Inflammatory macrophage (primary cell): ENCODE measurements at regions not wholly inside any gene's neighbourhood (a gene's known extent, or its start where the extent isn't known, plus 50 kb on each side); places are given as distances from the start of the nearest gene placed in this dataset.

Experiments
- DNase-seq, 2 donors: peaks; one replicate each; pipeline ENCODE4 v3.0.0-alpha.2; 2020 to 2022

DNA sequence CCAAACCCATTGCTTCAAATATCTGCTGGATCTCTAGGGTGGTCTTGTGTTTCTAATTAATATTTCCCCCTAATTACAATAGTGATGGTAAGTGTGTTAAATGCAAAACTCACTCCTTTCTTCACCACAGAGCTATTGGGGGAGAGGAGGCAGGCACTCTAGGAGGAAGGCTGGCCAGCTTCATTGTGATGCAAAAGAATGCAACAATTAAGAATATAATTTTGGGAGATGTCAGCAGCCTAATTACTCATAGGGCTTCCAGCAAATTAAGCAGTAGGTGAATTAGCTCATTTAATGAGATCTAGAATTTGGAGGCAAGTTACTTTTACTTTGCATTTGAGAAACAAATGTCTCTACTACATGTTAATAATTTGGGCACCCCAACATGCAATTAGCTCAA lies 560.4 kb upstream of the DAB1 start:
- no peak for DNase-seq

DNA sequence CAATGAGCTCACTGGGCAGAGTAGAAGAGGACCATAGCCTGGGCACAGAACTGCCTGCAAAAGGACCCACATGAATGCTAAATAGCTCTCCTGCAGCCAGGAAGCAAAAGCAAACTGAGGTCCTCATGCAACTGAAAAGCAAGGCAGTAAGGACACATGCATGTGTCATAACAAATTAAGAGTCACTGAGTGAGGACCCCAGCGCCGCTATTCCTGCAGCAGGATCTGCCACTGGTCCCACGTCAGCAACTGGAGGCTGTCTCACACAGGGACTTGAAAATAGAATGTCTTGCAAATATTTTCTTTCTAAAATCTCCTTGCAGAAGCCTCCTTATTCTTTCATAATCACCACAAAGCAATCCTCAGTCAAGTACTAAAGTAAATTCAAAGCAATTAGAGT lies 559.6 kb upstream of the DAB1 start:
- DNase-seq = no peak

DNA sequence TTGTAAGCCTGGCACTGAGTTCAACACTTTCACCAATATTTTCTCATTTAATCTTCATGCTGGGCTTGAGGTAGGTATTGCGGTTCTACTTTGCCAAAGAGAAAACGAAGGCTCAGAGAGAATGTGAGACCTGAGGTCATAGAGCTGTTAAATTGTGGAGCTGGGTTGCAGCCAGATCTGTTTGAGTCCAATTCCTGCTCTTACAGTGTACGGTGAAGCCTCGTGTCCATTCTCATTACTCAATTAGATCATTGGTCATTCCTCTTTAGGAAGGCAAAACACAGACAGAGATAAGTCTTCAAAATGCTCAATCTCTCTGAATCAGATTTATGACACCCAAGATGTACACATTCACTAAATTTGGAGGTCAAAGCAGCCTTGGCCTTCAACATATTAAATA lies 559.0 kb upstream of the DAB1 start:
- no peak for DNase-seq

DNA sequence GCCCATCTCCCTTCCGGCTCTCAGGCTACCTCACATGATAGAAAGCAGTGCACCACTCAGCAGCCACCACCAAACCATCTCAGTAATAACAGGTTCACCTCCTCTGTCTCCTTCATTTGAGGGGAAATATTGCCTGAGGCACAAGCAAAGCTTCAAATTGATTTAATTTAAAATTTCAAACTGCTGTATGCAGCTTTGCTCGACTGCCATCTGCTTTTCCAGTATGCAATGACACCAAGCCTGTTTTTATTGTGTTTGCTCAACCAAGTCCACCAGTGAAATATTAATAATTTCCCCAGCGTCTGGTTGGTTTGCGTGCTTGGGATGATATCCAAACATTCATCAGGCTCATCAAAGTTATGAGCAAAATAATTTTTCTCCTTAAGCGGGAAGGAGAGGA lies 552.4 kb upstream of the DAB1 start:
- DNase-seq = no peak

DNA sequence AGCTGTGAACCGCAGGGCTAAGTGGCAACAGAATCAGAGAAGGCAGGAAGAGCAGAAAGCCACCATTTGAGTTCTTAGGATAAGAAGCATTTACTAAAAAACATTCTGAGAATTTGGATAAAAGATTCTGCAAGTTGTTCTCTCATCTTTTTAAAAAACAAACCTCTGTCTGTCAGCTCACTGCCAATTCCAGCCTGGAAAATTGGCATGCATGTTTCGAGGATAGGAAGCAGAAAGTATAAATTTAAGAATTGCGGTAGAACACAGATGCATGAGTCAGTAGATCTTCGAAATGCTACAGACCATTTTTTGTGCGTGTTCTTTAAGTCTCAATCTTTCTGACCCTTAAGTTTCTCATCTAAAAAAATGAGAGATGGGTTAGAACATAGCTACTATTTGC lies 544.5 kb upstream of the DAB1 start:
- DNase-seq = no peak

DNA sequence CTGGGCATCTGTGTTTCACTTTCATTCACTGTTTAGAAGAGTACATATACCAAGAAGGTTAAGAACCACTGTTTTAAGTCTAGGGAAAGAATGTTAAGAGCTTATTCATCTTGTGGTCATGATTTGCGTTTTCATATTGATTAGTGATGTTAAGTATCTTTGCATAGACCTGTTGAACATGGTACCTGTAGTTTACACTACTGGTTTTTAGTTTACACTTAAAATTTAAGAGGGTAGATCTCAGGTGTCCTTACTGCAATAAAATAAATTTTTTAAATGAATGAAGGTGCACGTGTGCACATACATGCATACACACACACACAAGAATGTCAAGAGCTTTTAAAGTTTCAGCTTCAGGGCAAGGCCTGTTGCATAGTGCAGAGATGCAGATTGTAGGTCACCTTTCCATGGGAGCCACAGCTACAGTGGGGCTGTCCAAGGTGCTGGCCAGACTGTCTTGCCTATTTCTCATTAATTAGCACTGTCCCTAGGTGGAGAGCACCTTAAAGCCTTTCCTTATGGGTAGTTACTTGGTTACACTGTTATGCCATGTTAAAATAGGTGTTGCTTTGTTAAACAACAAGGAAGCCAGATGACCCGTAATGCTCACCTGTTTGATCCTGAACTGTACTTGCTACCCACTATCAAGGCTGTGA lies 543.0 kb upstream of the DAB1 start:
- DNase-seq = no peak

DNA sequence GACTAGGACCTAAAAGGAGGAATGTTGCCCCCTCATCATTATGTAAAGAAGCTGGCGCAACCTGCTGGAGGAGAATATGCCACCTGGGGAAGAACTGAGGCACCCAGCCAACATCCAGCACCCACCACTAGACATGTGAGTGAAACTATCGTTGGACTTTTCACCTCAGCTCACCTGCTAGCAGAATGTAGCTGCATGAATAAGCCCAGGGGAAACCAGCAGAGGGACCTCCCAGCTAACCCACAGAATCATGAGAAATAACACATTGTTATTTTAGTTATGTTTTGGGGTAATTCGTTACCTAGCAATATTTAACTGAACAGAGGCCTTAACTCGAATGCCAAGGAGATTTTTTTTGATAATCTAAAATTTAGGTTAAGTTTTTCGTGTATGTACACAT lies 542.5 kb upstream of the DAB1 start:
- no peak for DNase-seq

DNA sequence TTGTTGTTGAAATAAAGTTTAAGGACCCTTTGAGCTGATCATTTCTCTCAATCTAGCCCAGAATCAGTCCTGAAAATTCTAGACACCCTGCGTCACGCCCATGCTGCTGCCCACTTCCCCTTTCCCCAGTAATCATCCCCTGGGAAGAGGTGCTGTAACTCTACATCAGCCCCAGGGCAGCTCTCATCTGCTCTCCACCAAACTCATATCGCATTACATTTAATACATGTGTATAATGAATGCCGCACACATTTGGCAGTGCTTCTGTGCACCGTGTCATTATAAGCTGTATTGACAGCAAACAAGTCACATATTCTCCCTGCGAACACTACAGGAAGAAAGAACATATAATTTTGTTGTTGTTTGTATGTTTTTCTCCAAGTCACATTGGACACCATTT lies 539.7 kb upstream of the DAB1 start:
- DNase-seq = no peak

DNA sequence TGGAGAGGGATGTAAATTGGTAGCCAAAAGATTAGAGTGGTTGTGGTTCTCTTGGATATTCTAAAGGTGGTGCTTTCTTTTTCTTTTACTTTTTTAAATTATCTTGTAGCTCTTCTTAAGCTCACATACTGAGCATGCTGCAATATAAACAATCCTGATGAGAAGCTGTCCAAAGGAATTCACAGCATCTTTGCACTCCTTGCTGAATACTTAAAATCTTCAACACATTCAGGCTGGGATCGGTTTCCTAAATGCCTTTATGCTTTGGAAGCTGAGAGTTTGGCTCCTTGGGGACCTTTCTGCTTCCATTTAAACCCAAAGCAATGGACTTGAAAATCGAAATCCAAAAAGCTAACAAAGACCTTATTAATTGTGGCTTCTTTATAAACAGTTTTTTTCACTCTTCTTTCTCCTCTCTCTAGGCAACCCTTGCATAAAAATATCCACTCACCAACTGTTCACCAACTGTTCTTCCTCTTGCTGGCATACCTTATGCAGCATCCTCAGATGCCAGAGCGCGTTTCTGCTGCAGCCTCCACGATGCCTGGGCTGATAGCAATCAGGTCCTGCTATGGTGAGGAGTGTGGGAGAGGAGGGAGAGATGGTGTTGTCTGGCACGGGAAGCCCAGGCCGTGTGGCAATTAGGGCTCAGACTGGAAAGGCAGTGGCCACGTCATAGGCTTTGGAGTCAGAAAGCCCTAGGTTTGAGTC lies 535.8 kb upstream of the DAB1 start:
- no peak for DNase-seq

DNA sequence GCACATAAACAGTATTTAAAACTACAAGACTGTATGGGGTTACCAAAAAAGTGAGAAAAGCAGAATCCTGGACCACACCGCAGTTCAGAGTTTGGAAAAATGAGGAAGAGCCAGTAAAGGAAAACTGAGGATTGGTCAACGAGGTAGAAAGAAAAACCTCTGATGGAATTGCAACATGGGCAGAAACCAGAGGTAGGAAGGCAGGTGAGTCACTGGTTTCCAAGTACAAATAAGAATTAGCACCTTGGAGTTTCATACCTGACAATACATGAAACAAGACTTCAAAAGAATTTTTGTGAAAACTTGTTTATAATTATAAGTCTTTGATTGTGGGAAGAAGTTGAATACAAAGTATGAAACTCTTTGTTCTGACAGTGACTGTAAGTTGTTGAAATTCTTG lies 533.7 kb upstream of the DAB1 start:
- DNase-seq = no peak

DNA sequence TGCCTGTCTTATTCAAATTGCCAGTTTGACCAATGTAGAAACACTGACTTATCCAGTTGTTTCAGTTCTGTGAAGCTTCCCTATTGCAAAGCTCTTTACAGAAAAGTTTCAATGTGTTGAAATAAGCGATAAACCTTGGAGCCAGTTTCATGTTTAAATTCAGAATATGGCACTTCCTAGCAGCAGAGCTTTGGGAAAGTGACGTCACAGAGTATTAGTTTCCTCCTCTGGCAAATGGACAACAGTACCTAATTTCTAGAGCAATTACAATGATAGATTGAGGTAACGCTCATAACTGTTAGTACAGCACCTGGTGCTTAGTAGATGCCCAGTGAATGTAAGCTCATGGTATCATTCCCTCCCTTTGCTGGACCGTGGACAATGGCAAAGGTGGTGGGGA lies 527.5 kb upstream of the DAB1 start:
- DNase-seq = no peak

DNA sequence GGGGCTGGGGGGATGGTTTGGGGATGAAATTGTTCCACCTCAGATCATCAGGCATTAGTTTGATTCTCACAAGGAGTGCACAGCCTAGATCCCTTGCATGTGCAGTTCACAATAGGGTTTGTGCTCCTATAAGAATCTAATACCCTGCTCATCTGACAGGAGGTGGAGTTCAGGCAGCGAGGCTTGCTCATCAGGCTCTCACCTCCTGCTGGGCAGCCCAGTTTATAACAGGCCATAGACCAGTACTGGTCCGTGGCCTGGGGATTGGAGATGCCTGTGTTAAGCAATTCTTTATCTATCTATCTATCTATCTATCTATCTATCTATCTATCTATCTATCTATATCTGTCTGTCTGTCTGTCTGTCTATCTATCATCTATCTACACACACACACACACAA lies 525.3 kb upstream of the DAB1 start:
- no peak for DNase-seq

DNA sequence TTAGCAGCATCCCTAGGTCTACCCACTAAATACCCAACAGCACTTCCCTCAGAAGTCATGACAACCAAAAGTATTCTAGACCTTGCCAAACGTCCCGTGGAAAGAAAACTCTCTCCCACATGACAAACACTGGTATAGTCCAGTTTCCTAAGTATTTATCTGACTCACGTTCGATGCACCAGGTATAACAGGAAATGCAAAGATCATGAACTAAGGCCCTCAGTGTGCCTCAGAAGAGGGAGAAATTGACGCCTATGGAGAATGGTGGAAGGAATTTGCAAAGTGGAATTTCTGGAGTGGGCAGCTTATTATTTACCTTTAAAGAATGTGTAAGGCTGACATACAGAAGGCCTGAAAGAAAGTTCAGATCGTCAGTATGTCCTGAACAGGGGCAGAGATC lies 523.6 kb upstream of the DAB1 start:
- no peak for DNase-seq

DNA sequence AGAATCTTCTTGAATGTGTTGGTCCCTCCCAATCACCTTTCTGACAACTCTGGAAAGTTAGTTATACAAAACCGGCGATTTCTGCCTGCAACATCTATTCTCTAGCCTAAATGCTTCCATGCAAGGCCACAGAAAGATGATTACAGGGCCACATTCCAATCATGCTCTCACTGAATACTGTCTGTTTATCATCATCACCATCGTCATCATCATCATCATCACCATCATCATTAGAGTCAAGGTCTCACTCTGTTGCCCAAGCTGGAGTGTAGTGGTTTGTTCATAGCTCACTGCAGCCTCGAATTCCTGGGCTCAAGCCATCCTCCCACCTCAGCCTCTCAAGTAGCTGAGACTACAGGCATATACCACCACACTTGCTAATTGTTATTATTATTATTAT lies 521.2 kb upstream of the DAB1 start:
- DNase-seq = no peak

DNA sequence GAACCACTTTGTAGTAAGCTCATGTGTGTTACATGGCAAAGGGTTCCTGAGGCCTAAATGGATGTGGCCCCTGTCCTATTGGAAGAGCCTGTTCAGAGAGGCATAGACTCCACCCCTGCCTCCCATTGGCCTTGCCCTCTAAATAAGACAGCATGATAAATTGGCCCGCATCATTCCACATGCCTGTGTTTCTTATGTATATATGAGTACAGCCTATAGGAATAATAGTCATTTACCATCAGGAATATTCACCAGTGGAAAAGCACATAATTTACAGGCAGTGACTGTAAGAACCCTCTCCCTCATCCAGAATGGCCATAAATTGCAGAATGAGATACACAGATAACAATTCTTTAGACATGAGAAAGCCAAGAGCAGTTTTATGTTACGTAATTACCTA lies 519.5 kb upstream of the DAB1 start:
- DNase-seq = no peak

DNA sequence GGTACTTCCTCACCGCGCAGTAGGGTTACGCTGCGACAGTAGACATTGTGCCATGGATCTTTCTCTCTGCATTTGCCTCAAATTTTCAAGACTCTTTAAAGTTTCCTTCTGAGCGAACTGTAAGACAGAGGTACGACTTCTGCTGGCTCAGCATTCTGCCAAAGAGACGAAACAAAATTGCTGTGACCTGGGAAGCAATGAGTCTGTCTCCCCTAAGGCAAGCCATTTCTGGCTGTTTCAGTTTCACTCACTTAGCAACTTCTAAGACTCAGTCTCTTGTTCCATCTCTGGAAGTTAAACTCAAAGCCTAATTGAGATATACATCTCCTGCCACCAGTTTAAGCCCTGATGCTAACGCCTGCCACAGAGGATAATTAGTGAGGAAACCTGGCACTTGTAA lies 510.9 kb upstream of the DAB1 start:
- DNase-seq = no peak

DNA sequence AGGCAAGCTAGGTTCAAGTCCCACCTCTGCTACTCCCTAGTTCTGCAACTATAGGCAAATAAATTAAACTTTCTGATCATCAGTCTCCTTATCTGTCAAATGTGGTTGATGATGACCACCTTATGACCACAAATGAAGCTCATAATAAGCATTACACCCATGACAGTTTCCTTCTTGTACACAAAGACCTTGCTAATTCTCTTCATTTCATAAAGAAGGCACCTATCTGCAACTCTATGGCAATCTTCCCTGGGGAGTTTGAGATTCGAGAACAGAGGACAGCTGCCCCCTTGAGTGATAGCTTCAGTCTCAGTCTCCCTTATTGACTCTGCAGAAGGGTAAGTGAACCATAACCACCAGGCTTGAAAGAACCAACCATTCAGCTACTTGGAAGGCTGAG lies 503.1 kb upstream of the DAB1 start:
- no peak for DNase-seq

DNA sequence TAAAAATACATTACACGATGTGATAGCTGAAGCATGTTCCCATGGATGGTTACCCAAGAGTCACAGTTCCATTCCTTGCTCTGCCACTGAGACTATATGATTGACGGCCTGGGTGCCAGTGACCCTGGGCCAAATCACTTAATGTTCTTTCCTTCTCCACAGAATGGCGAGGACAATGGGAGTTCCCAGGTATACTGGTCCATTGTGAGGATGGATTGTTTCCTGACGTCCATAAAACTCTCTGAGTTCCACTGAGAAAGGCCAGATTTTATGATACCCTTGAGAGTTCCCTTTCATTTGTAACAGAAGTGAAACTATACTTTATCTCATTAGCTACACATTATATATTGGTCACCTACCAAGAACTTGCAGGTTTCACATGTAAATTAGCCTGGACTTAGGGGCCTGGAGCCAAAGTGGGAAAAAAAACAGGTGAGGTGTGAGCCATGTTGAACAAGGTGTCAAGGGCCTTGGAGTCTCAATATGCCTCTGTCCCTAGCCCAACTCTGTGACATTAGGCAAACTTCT lies 502.2 kb upstream of the DAB1 start:
- DNase-seq = no peak

DNA sequence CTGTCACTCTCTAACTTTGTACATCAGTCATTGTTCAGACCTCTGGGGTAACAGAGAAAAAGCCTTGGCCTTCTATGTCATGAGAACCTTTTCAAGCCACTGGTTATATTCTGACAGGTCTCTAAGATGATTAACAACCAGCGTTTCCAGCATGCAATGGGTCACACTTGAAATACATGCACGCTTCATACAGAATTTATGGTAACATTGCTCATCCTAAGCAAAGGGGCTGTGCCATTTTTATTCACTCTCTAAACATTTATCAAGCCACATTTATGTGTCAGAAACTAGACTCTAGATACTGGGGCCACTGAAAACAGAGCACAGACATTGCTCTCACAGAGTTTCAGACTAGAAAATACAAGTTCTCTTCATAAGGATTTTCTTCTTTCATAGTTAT lies 501.4 kb upstream of the DAB1 start:
- DNase-seq = no peak

DNA sequence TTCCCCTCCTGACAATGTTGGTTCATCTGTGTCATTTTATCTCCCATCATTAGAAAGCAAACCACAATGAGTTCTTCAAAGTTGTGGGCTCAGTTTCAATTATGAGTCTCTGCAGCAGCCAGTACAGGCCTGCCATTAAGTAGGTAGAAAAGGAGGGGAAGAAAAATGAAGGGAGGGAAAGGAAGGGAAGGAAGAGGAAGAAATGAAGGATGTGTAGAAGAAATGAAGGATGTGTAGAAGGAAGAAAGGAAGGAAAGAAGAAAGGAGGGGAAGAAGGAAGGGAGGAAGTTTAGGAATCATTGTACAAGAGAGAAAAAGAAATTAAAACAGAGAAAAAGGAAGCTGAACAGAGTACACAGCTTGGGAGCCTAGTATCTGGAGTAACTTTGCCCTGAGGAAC lies 498.3 kb upstream of the DAB1 start:
- DNase-seq = no peak

DNA sequence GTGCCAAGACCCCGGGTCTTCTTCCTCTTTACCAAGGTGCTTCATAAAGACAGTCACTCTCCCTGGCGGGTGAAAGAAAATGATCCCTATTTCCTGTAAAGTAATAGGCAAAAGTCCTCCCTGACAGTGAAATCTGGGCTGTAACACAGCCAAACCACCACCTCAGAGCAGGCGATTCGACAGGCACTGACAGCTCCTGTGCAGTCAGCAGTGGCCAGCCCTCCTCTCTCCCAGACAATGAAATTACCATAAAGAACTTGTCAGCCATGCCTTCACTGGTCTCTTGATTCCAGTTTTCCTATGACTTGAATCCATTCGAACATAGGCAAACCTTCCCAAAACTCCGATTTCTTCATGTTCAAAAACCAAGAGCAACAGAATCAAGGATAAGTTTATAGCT lies 492.2 kb upstream of the DAB1 start:
- DNase-seq = no peak

DNA sequence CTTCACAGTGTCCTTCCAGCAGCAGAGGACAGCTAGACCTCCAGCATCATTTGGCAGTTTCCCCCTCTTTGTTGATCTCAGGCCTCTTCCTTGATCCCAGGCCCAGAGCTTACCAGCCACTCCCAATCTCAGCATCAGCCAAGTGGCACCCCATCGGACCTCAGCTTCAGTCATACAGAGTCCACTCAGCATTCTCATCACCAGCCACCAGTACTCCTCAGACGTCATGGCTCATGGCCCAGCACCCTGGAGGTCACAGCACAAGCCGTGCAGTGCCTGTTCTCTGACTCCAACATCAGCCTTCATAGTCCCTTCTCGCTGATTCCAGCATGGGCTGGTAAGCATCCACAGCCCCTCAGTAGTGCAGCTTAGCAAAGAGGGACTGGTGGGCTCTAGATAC lies 487.6 kb upstream of the DAB1 start:
- no peak for DNase-seq

DNA sequence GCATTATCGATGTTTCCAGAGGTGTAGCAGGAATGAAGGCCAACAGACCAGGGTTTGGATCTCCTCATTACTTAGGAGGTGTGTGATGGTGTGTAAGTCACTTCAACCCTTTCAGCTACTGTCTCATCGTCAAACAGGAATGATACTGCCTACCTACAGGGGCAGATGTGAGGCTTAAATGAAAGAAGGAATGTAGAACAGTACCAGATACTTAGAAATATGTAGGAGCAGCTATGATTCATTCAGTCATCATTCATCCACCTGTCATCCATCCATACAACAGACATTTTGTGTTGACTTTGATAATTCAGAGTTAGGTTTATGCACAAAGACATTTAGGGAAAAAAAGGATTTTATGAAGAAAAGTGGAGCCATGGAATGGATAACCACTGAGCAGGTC lies 486.9 kb upstream of the DAB1 start:
- DNase-seq = no peak

DNA sequence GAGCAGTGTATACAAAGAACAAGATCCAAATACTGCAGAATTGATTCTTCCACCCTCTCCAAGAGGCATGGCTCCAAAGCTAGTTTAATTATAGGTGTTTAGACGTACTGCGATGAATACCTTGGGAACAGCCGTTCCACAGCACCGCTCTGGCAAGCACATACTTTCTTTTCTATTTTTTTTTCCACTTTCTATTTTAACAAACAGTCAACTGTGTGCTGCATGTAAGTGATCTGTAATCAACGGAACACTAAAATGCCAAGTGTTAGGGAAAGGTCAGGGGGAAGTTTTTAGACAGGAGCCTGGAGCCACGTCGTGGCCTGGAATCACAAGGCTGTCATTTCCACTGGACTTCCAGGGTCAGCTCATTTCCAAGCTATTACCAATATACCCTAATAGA lies 486.4 kb upstream of the DAB1 start:
- no peak for DNase-seq
